MV-4-11 (cell line): ENCODE measurements at regions not wholly inside any gene's neighbourhood (a gene's known extent, or its start where the extent isn't known, plus 50 kb on each side); places are given as distances from the start of the nearest gene placed in this dataset.
"Not testable (repeated sequence)": the region's sequence is repeated elsewhere in the genome, so short reads cannot be mapped to it uniquely, and the experiment has no call there.

ENCODE experiments used
- DNase-seq: peaks from one replicate; lab custom pipeline; 2025; lab: John Stamatoyannopoulos, UW

GRCh38 chr4:64821219-64821976 is 412.1 kb upstream of the TECRL start:
- DNase-seq = no peak

GRCh38 chr4:64814616-64815015 is 405.4 kb upstream of the TECRL start:
- no peak for DNase-seq

GRCh38 chr4:64807821-64808220 is 398.6 kb upstream of the TECRL start:
- no peak for DNase-seq

GRCh38 chr4:64799751-64800150 is 390.5 kb upstream of the TECRL start:
- DNase-seq = no peak

GRCh38 chr4:64798828-64799227 is 389.6 kb upstream of the TECRL start:
- DNase-seq = not testable (repeated sequence)

GRCh38 chr4:64796581-64796980 is 387.3 kb upstream of the TECRL start:
- no peak for DNase-seq

GRCh38 chr4:64784125-64784524 is 374.9 kb upstream of the TECRL start:
- no peak for DNase-seq

GRCh38 chr4:64781737-64782326 is 372.6 kb upstream of the TECRL start:
- DNase-seq = no peak

GRCh38 chr4:64780664-64781063 is 371.4 kb upstream of the TECRL start:
- no peak for DNase-seq

GRCh38 chr4:64777286-64777685 is 368.0 kb upstream of the TECRL start:
- no peak for DNase-seq

GRCh38 chr4:64776820-64777219 is 367.6 kb upstream of the TECRL start:
- no peak for DNase-seq

- DNase-seq = no peak
Observed at GRCh38 chr4:64774626-64775025, 365.4 kb upstream of the TECRL start.

- DNase-seq = no peak
Observed at GRCh38 chr4:64771149-64771548, 361.9 kb upstream of the TECRL start.

GRCh38 chr4:64767547-64767946 is 358.3 kb upstream of the TECRL start:
- DNase-seq = no peak

GRCh38 chr4:64766565-64766964 is 357.3 kb upstream of the TECRL start:
- no peak for DNase-seq

- DNase-seq = peak; percentile 2
Observed at GRCh38 chr4:64756016-64756415, 346.8 kb upstream of the TECRL start.

- no peak for DNase-seq
Observed at GRCh38 chr4:64747919-64748715, 338.9 kb upstream of the TECRL start.

- no peak for DNase-seq
Observed at GRCh38 chr4:64738240-64738639, 329.0 kb upstream of the TECRL start.

GRCh38 chr4:64737854-64738138 is 328.5 kb upstream of the TECRL start:
- DNase-seq = not testable (repeated sequence)

- DNase-seq = no peak
Observed at GRCh38 chr4:64737026-64737853, 328.0 kb upstream of the TECRL start.

- no peak for DNase-seq
Observed at GRCh38 chr4:64729561-64729960, 320.3 kb upstream of the TECRL start.

- no peak for DNase-seq
Observed at GRCh38 chr4:64727960-64728359, 318.7 kb upstream of the TECRL start.
